SK-N-SH treated with all-trans-retinoic acid at 6 μM for 48 hours (cell line): ENCODE measurements at regions not wholly inside any gene's neighbourhood (a gene's known extent, or its start where the extent isn't known, plus 50 kb on each side); places are given as distances from the start of the nearest gene placed in this dataset.
"Not testable (repeated sequence)": the region's sequence is repeated elsewhere in the genome, so short reads cannot be mapped to it uniquely, and the experiment has no call there.

Experiments used
- ATAC-seq: fragments of 200-7000 bp; cut with Tn5 transposase; 3 replicates; pipeline ENCODE4 v1.9.1; 2020; ENCODE audit warnings: mild to moderate bottlenecking, moderate library complexity
- ARNTL ChIP-seq: fragments of 450-650 bp; formaldehyde crosslinking; IDR thresholded peaks from 2 replicates; pipeline ENCODE4 v1.5.0; 2020; ENCODE audit warnings: low read depth, mild to moderate bottlenecking, moderate library complexity, borderline replicate concordance
- BACH2 ChIP-seq: fragments of 250-450 bp; sonication (Bioruptor Pico); IDR thresholded peaks from 2 replicates; pipeline ENCODE4 v1.9.0; 2021; ENCODE audit warnings: mild to moderate bottlenecking, borderline replicate concordance
- CSDC2 ChIP-seq: fragments of 250-450 bp; sonication (Bioruptor Pico); IDR thresholded peaks from 2 replicates; pipeline ENCODE4 v1.5.0; 2020; ENCODE audit warnings: mild to moderate bottlenecking, moderate library complexity
- CSRNP3 ChIP-seq: fragments of 250-450 bp; sonication (Bioruptor Pico); IDR thresholded peaks from 2 replicates; pipeline ENCODE4 v1.5.1; 2021; ENCODE audit warnings: mild to moderate bottlenecking, moderate library complexity
- ESRRG ChIP-seq: fragments of 250-450 bp; sonication (Bioruptor Pico); IDR thresholded peaks from 2 replicates; pipeline ENCODE4 v1.6.1; 2021; ENCODE audit warnings: mild to moderate bottlenecking
- GLIS3 ChIP-seq: fragments of 250-450 bp; sonication (Bioruptor Pico); IDR thresholded peaks from 2 replicates; pipeline ENCODE4 v1.5.0; 2020; ENCODE audit warnings: mild to moderate bottlenecking, moderate library complexity
- ISL1 ChIP-seq: fragments of 250-450 bp; sonication (Bioruptor Pico); IDR thresholded peaks from 2 replicates; pipeline ENCODE4 v2.1.2; 2022; ENCODE audit warnings: mild to moderate bottlenecking, moderate library complexity
- OSR1 ChIP-seq: fragments of 250-450 bp; sonication (Bioruptor Pico); IDR thresholded peaks from 2 replicates; pipeline ENCODE4 v1.8.0; 2022; ENCODE audit warnings: moderate library complexity, mild to moderate bottlenecking, inconsistent platforms
- PATZ1 ChIP-seq: fragments of 250-450 bp; sonication (Bioruptor Pico); IDR thresholded peaks from 2 replicates; pipeline ENCODE4 v1.8.0; 2020; ENCODE audit warnings: mild to moderate bottlenecking, moderate library complexity, borderline replicate concordance
- PPARA ChIP-seq: fragments of 250-450 bp; sonication (Bioruptor Pico); IDR thresholded peaks from 2 replicates; pipeline ENCODE4 v1.5.0; 2020; ENCODE audit warnings: mild to moderate bottlenecking, borderline replicate concordance
- RARB ChIP-seq: fragments of 250-450 bp; sonication (Bioruptor Pico); IDR thresholded peaks from 2 replicates; pipeline ENCODE4 v1.8.0; 2021; ENCODE audit warnings: mild to moderate bottlenecking, moderate library complexity
- SNAI2 ChIP-seq: fragments of 250-450 bp; sonication (Bioruptor Pico); IDR thresholded peaks from 2 replicates; pipeline ENCODE4 v1.5.0; 2020; ENCODE audit warnings: mild to moderate bottlenecking, moderate library complexity
- TCF4 ChIP-seq: fragments of 250-450 bp; sonication (Bioruptor Pico); IDR thresholded peaks from 2 replicates; pipeline ENCODE4 v1.8.0; 2021; ENCODE audit warnings: mild to moderate bottlenecking, moderate library complexity, borderline replicate concordance
- TOX ChIP-seq: fragments of 250-450 bp; sonication (Bioruptor Pico); IDR thresholded peaks from 2 replicates; pipeline ENCODE4 v1.8.0; 2021; ENCODE audit warnings: mild to moderate bottlenecking, moderate library complexity, borderline replicate concordance
- ZC3H10 ChIP-seq: fragments of 250-450 bp; sonication (Bioruptor Pico); IDR thresholded peaks from 2 replicates; pipeline ENCODE4 v1.5.1; 2021; ENCODE audit warnings: mild to moderate bottlenecking, moderate library complexity
- ZFP3 ChIP-seq: fragments of 250-450 bp; sonication (Bioruptor Pico); IDR thresholded peaks from 2 replicates; pipeline ENCODE4 v1.5.0; 2020; ENCODE audit warnings: mild to moderate bottlenecking, moderate library complexity
- ZFP30 ChIP-seq: fragments of 450-650 bp; formaldehyde crosslinking; IDR thresholded peaks from 2 replicates; pipeline ENCODE4 v1.5.0; 2022; ENCODE audit warnings: mild to moderate bottlenecking, moderate library complexity
- ZNF565 ChIP-seq: fragments of 450-650 bp; formaldehyde crosslinking; conservative IDR thresholded peaks from 2 replicates; pipeline ENCODE4 v1.5.0; 2020; ENCODE audit warnings: low read depth, mild to moderate bottlenecking, moderate library complexity
- ZNF70 ChIP-seq: fragments of 450-650 bp; formaldehyde crosslinking; IDR thresholded peaks from 2 replicates; pipeline ENCODE4 v1.5.0; 2020; ENCODE audit warnings: mild to moderate bottlenecking, moderate library complexity
- ZNF8 ChIP-seq: fragments of 450-650 bp; formaldehyde crosslinking; IDR thresholded peaks from 2 replicates; pipeline ENCODE4 v1.5.0; 2020; ENCODE audit warnings: mild to moderate bottlenecking, moderate library complexity
- TF ChIP-seq, protein P1 (sequence below): fragments of 250-450 bp; sonication (Bioruptor Pico); IDR thresholded peaks from 2 replicates; pipeline ENCODE4 v1.8.0; 2021; ENCODE audit warnings: low read depth, mild to moderate bottlenecking, moderate library complexity, borderline replicate concordance
- TF ChIP-seq, protein P2 (sequence below): fragments of 250-450 bp; sonication (Bioruptor Pico); IDR thresholded peaks from 2 replicates; pipeline ENCODE4 v1.5.1; 2020; ENCODE audit warnings: low read depth, mild to moderate bottlenecking, moderate library complexity

DNA sequence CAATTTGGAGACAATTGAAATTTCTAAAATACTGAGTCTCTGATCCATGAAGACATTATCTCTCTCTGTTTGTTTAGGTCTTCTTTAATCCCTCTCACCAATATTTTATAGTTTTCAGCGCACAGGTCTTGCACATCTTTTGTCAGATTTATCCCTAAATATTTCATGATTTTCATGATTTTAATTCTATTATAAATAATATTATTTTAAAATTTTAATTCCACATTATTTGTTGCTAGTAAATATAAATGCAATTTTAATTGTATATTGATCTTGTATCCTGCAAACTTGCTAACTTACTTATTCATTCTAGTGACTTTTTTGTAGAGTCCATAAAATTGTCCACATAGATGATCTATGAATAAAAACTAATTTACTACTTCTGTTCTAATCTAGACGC lies 112.6 kb upstream of the TNPO1 start:
- ATAC-seq = no peak
- TF ChIP-seq ZFP3 (CRISPR knock-in tag) = no peak
- TF ChIP-seq BACH2 = no peak
- no peak for TF ChIP-seq TCF4 (CRISPR knock-in tag)
- no peak for TF ChIP-seq CSRNP3 (CRISPR knock-in tag)
- no peak for TF ChIP-seq ZFP30 (CRISPR knock-in tag)
- TF ChIP-seq PATZ1 (CRISPR knock-in tag) = no peak
- no peak for TF ChIP-seq ZC3H10
- TF ChIP-seq ISL1 (CRISPR knock-in tag) = no peak
- no peak for TF ChIP-seq CSDC2 (CRISPR knock-in tag)
- TF ChIP-seq ZNF8 = no peak
- no peak for TF ChIP-seq TOX (CRISPR knock-in tag)
- no peak for TF ChIP-seq SNAI2
- no peak for TF ChIP-seq ZNF565
- no peak for TF ChIP-seq ARNTL (CRISPR knock-in tag)
- TF ChIP-seq GLIS3 = no peak
- no peak for TF ChIP-seq ESRRG (CRISPR knock-in tag)
- no peak for TF ChIP-seq PPARA (CRISPR knock-in tag)
- TF ChIP-seq, protein P1, sequence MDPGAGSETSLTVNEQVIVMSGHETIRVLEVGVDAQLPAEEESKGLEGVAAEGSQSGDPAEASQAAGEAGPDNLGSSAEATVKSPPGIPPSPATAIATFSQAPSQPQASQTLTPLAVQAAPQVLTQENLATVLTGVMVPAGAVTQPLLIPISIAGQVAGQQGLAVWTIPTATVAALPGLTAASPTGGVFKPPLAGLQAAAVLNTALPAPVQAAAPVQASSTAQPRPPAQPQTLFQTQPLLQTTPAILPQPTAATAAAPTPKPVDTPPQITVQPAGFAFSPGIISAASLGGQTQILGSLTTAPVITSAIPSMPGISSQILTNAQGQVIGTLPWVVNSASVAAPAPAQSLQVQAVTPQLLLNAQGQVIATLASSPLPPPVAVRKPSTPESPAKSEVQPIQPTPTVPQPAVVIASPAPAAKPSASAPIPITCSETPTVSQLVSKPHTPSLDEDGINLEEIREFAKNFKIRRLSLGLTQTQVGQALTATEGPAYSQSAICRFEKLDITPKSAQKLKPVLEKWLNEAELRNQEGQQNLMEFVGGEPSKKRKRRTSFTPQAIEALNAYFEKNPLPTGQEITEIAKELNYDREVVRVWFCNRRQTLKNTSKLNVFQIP (CRISPR knock-in tag) = no peak

DNA sequence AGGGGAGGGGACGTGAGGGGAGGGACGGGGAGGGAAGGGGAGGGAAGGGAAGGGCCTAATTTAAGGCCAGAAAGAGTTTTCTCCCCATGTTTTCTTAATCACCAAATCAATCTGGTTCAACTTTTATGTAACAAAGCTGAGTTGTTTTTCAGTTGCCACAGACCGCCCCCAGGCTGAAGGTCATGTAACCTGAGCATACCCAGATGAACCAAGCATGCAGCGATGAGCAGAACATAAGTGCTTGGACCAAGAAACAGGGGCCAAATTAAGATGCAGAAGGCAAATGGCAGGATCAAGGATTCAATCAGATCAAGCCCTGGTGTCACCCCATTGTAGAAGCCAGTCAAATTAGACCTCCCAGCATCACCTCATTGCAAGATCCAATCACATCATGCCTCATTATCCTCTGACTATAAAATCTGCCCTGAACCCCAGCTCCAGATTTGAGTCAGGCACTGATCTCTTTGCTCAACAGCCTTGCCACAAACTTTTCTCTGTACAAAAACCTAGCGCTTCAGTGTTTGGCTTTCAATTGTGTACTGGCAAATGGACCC lies 113.5 kb upstream of the TNPO1 start:
- ATAC-seq = no peak
- TF ChIP-seq ISL1 (CRISPR knock-in tag) = no peak
- TF ChIP-seq TOX (CRISPR knock-in tag) = no peak
- no peak for TF ChIP-seq RARB (CRISPR knock-in tag)
- no peak for TF ChIP-seq ZFP30 (CRISPR knock-in tag)
- TF ChIP-seq ARNTL (CRISPR knock-in tag) = no peak
- no peak for TF ChIP-seq ESRRG (CRISPR knock-in tag)
- no peak for TF ChIP-seq TCF4 (CRISPR knock-in tag)
- TF ChIP-seq, protein P2, sequence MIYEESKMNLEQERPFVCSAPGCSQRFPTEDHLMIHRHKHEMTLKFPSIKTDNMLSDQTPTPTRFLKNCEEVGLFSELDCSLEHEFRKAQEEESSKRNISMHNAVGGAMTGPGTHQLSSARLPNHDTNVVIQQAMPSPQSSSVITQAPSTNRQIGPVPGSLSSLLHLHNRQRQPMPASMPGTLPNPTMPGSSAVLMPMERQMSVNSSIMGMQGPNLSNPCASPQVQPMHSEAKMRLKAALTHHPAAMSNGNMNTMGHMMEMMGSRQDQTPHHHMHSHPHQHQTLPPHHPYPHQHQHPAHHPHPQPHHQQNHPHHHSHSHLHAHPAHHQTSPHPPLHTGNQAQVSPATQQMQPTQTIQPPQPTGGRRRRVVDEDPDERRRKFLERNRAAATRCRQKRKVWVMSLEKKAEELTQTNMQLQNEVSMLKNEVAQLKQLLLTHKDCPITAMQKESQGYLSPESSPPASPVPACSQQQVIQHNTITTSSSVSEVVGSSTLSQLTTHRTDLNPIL (CRISPR knock-in tag) = no peak
- no peak for TF ChIP-seq ZNF70 (CRISPR knock-in tag)
- TF ChIP-seq BACH2 = no peak
- no peak for TF ChIP-seq ZC3H10
- no peak for TF ChIP-seq ZFP3 (CRISPR knock-in tag)
- no peak for TF ChIP-seq SNAI2
- TF ChIP-seq ZNF8 = no peak
- TF ChIP-seq GLIS3 = no peak

DNA sequence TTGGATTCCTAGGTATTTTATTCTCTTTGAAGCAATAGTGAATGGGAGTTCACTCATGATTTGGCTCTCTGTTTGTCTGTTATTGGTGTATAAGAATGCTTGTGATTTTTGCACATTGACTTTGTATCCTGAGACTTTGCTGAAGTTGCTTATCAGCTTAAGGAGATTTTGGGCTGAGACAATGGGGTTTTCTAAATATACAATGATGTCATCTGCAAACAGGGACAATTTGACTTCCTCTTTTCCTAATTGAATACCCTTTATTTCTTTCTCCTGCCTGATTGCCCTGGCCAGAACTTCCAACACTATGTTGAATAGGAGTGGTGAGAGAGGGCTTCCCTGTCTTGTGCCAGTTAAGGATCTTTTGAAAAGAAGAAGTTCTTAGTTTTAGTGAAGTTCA lies 114.4 kb upstream of the TNPO1 start:
- ATAC-seq = not testable (repeated sequence)

- ATAC-seq = no peak
- TF ChIP-seq ZC3H10 = no peak
- no peak for TF ChIP-seq PATZ1 (CRISPR knock-in tag)
- TF ChIP-seq TCF4 (CRISPR knock-in tag) = no peak
- TF ChIP-seq BACH2 = no peak
- TF ChIP-seq, protein P2 (CRISPR knock-in tag) = no peak
- no peak for TF ChIP-seq RARB (CRISPR knock-in tag)
- no peak for TF ChIP-seq TOX (CRISPR knock-in tag)
- TF ChIP-seq ARNTL (CRISPR knock-in tag) = no peak
- no peak for TF ChIP-seq ZNF565
- no peak for TF ChIP-seq OSR1 (CRISPR knock-in tag)
- TF ChIP-seq ZNF8 = no peak
- TF ChIP-seq ESRRG (CRISPR knock-in tag) = no peak
- no peak for TF ChIP-seq ZFP30 (CRISPR knock-in tag)
- no peak for TF ChIP-seq ZNF70 (CRISPR knock-in tag)
- no peak for TF ChIP-seq PPARA (CRISPR knock-in tag)
- no peak for TF ChIP-seq CSRNP3 (CRISPR knock-in tag)
Measured at GRCh38 chr5:72698481-72698880, 118.0 kb upstream of the TNPO1 start.
